ENCODE measurements at regions not wholly inside any gene's neighbourhood (a gene's known extent, or its start where the extent isn't known, plus 50 kb on each side); places are given as distances from the start of the nearest gene placed in this dataset. TPM values are rescaled to one million over a fixed set of nuclear protein-coding genes. Genes with fewer than 3 reads are reported as not detected.

DNA sequence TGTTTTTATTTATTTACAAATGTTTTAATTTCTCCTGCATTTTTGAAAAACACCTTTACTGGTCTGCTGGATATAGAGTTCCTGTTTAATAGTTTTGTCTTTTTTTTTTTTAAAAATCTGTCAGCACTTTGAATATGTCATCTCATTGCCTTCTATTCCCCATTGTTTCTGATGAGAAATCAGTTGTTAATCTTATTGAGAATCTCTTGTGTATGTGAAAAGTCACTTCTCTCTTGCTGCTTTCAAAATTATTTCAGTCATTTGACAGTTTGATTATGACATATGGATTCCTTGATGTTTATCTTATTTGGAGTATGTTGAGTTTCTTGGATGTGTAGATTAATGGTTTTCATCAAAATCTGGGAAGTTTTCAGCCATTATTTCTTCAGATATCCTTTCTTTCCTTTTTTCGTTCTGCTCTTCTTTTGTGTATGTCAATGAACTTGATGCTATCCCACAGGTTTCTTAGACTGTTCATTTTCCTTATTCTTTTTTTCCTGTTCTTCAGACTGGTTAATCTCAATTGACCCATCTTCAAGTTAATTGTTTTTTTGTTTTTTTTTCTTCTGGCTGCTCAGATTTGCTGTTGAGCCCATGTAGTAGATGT is 51.2 kb upstream of the CCDC190 start:
- TF ChIP-seq, protein P1, sequence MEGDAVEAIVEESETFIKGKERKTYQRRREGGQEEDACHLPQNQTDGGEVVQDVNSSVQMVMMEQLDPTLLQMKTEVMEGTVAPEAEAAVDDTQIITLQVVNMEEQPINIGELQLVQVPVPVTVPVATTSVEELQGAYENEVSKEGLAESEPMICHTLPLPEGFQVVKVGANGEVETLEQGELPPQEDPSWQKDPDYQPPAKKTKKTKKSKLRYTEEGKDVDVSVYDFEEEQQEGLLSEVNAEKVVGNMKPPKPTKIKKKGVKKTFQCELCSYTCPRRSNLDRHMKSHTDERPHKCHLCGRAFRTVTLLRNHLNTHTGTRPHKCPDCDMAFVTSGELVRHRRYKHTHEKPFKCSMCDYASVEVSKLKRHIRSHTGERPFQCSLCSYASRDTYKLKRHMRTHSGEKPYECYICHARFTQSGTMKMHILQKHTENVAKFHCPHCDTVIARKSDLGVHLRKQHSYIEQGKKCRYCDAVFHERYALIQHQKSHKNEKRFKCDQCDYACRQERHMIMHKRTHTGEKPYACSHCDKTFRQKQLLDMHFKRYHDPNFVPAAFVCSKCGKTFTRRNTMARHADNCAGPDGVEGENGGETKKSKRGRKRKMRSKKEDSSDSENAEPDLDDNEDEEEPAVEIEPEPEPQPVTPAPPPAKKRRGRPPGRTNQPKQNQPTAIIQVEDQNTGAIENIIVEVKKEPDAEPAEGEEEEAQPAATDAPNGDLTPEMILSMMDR (IDR thresholded peaks at IDR 0.05; ENCODE audit: insufficient read depth, low read length), result no peak
- H3K4me3 ChIP-seq (ENCODE audit: low read depth, low read length), result no peak overlapping the region
- no peak for DNase-seq (ENCODE audit: low read depth)

Small RNAs in the stretch of these regions (small RNA-seq; reads per million reads assigned to genes)
- not detected for gene AL392003.1

All from fibroblast of the aortic adventitia (primary cell).